H1 (cell line): ENCODE measurements at regions not wholly inside any gene's neighbourhood (a gene's known extent, or its start where the extent isn't known, plus 50 kb on each side); places are given as distances from the start of the nearest gene placed in this dataset.

Experiments
- CTCF ChIA-PET: fragments of 300-600 bp; sonication (Branson Sonifier 250); formaldehyde crosslinking; loops from one replicate; lab custom pipeline; 2021; ENCODE audit not compliant: partially characterized antibody; lab: Charles Lee
- POLR2A ChIA-PET: fragments of 300-600 bp; sonication (Branson Sonifier 250); formaldehyde crosslinking; loops from one replicate; lab custom pipeline; 2021; ENCODE audit warnings: inconsistent platforms; ENCODE audit not compliant: partially characterized antibody; lab: Charles Lee
- DNase-seq, 2 experiments: peaks; one replicate each; pipeline versions ENCODE4 v3.0.0 to v3.0.0-alpha.2; 2010 to 2022; ENCODE audit warnings: low spot score in 2 of 2, low read depth in 1 of 2, mixed read lengths in 1 of 2
- FAIRE-seq: peaks from 2 replicates; lab custom pipeline; 2011; peaks lifted over from hg19 to GRCh38; lab: Jason Lieb, UNC
- H2AFZ ChIP-seq: 2 replicates; pipeline ENCODE4 v1.8.1; 2012; ENCODE audit warnings: low read length, inconsistent platforms
- H2AK5ac ChIP-seq: 2 replicates; pipeline ENCODE4 v1.6.1; 2013; ENCODE audit warnings: low read depth, low read length
- H2BK120ac ChIP-seq: replicated peaks from 2 replicates; pipeline ENCODE3; 2013; ENCODE audit warnings: low read depth, low read length, inconsistent platforms
- H2BK12ac ChIP-seq: 2 replicates; pipeline ENCODE4 v1.6.1; 2013; ENCODE audit warnings: low read depth, low read length
- H2BK15ac ChIP-seq: 2 replicates; pipeline ENCODE4 v1.6.1; 2013; ENCODE audit warnings: low read length
- H2BK20ac ChIP-seq: 2 replicates; pipeline ENCODE4 v1.6.1; 2013; ENCODE audit warnings: low read length
- H2BK5ac ChIP-seq: 2 replicates; pipeline ENCODE4 v1.6.1; 2013; ENCODE audit warnings: low read depth, low read length
- H3K14ac ChIP-seq: 2 replicates; pipeline ENCODE4 v1.6.1; 2013; ENCODE audit warnings: inconsistent platforms; ENCODE audit not compliant: insufficient read length
- H3K18ac ChIP-seq: 2 replicates; pipeline ENCODE4 v1.6.1; 2013; ENCODE audit warnings: low read length; ENCODE audit errors: extremely low read depth
- H3K23ac ChIP-seq: 2 replicates; pipeline ENCODE4 v1.6.1; 2013; ENCODE audit warnings: inconsistent platforms; ENCODE audit not compliant: insufficient read length
- H3K23me2 ChIP-seq: 2 replicates; pipeline ENCODE4 v1.6.1; 2013; ENCODE audit warnings: low read depth, low read length
- H3K27ac ChIP-seq: 2 replicates; pipeline ENCODE4 v1.6.1; 2011; ENCODE audit warnings: low read depth, low read length, inconsistent platforms
- H3K27me3 ChIP-seq, 4 experiments: replicated peaks in 1 of 4; 1 replicate in 1 of 4; 2 replicates in 3 of 4; pipeline versions ENCODE4 v1.6.1 to v1.8.1; 2011 to 2013; ENCODE audit warnings: low read length in 3 of 4, mild to moderate bottlenecking in 3 of 4, inconsistent platforms in 2 of 4, mixed read lengths in 2 of 4, moderate library complexity in 1 of 4; ENCODE audit not compliant: control insufficient read depth in 3 of 4, insufficient read depth in 3 of 4; ENCODE audit errors: extremely low read depth in 1 of 4
- H3K36me3 ChIP-seq, 4 experiments: 2 replicates each; pipeline versions ENCODE4 v1.6.1 to v1.8.1; 2011 to 2013; ENCODE audit warnings: mild to moderate bottlenecking in 4 of 4, low read length in 3 of 4, moderate library complexity in 2 of 4, control low read depth in 1 of 4, inconsistent platforms in 1 of 4; ENCODE audit not compliant: insufficient read depth in 4 of 4, control insufficient read depth in 2 of 4
- H3K4ac ChIP-seq: replicated peaks from 2 replicates; pipeline ENCODE3; 2013; ENCODE audit warnings: low read length, low read depth, mixed read lengths, inconsistent platforms; ENCODE audit not compliant: insufficient read length
- H3K4me1 ChIP-seq, 4 experiments: replicated peaks in 1 of 4; 1 replicate in 1 of 4; 2 replicates in 3 of 4; pipeline versions ENCODE4 v1.6.1 to v1.8.1; 2011 to 2013; ENCODE audit warnings: low read length in 3 of 4, inconsistent platforms in 2 of 4, mixed read lengths in 1 of 4; ENCODE audit not compliant: insufficient read depth in 4 of 4, control insufficient read depth in 3 of 4
- H3K4me2 ChIP-seq, 2 experiments: 2 replicates each; pipeline versions ENCODE4 v1.6.1 to v1.8.1; 2011 to 2013; ENCODE audit warnings: low read depth in 2 of 2, low read length in 2 of 2, control low read depth in 1 of 2, inconsistent platforms in 1 of 2, mild to moderate bottlenecking in 1 of 2; ENCODE audit not compliant: insufficient read depth in 1 of 2
- H3K4me3 ChIP-seq, 4 experiments: fragments of 200-600, 300-600 bp in 1 of 4; sonication (generic), shearing (Covaris generic), sonication (Bioruptor Twin) in 1 of 4; 2 replicates each; pipeline versions ENCODE4 v1.5.1 to v1.8.1; 2011 to 2016; ENCODE audit warnings: low read length in 4 of 4, low read depth in 3 of 4, control low read depth in 2 of 4, inconsistent platforms in 2 of 4, mild to moderate bottlenecking in 2 of 4, mixed read lengths in 1 of 4, moderate library complexity in 1 of 4; ENCODE audit not compliant: insufficient read depth in 2 of 4; ENCODE audit errors: extremely low read depth in 1 of 4
- H3K56ac ChIP-seq: replicated peaks from 2 replicates; pipeline ENCODE3; 2013; ENCODE audit warnings: low read depth, mild to moderate bottlenecking, mixed read lengths, low read length, inconsistent platforms; ENCODE audit not compliant: insufficient read length
- H3K79me1 ChIP-seq: 2 replicates; pipeline ENCODE4 v1.6.1; 2013; ENCODE audit warnings: low read depth, low read length, control low read depth
- H3K79me2 ChIP-seq, 2 experiments: 2 replicates each; pipeline versions ENCODE4 v1.6.1 to v1.8.1; 2012 to 2013; ENCODE audit warnings: low read length in 2 of 2, mild to moderate bottlenecking in 2 of 2, inconsistent platforms in 1 of 2; ENCODE audit not compliant: insufficient read depth in 2 of 2, control insufficient read depth in 1 of 2
- H3K9ac ChIP-seq, 4 experiments: replicated peaks in 1 of 4; 1 replicate in 1 of 4; 2 replicates in 3 of 4; pipeline versions ENCODE4 v1.6.1 to v1.8.1; 2011 to 2013; ENCODE audit warnings: low read depth in 3 of 4, low read length in 3 of 4, control low read depth in 2 of 4, mild to moderate bottlenecking in 2 of 4, moderate library complexity in 2 of 4, inconsistent platforms in 1 of 4; ENCODE audit errors: extremely low read depth in 1 of 4
- H3K9me3 ChIP-seq, 2 experiments: 2 replicates each; pipeline versions ENCODE4 v1.6.1 to v1.8.1; 2012 to 2013; ENCODE audit warnings: mild to moderate bottlenecking in 2 of 2, moderate library complexity in 2 of 2, control low read depth in 1 of 2, inconsistent platforms in 1 of 2, low read depth in 1 of 2, low read length in 1 of 2, mixed read lengths in 1 of 2; ENCODE audit not compliant: insufficient read depth in 2 of 2
- H4K20me1 ChIP-seq, 2 experiments: replicated peaks in 1 of 2; 2 replicates each; pipeline versions ENCODE3 to v1.8.1; 2011 to 2013; ENCODE audit warnings: inconsistent platforms in 2 of 2, low read length in 2 of 2, mild to moderate bottlenecking in 1 of 2; ENCODE audit not compliant: insufficient read depth in 2 of 2, control insufficient read depth in 1 of 2
- H4K5ac ChIP-seq: 2 replicates; pipeline ENCODE4 v1.6.1; 2013; ENCODE audit warnings: low read length, low read depth, mixed read lengths, inconsistent platforms; ENCODE audit not compliant: insufficient read length
- H4K8ac ChIP-seq: 2 replicates; pipeline ENCODE4 v1.8.0; 2013; ENCODE audit warnings: mild to moderate bottlenecking, moderate library complexity, low read length, inconsistent platforms; ENCODE audit not compliant: insufficient read depth; ENCODE audit errors: extremely low read depth
- H4K91ac ChIP-seq: replicated peaks from 2 replicates; pipeline ENCODE3; 2013; ENCODE audit warnings: low read length, mixed read lengths, inconsistent platforms; ENCODE audit not compliant: insufficient read length
- BRCA1 ChIP-seq: IDR thresholded peaks from 2 replicates; pipeline ENCODE4 v1.6.1; 2012; ENCODE audit warnings: low read depth, low read length, improper control_type of control experiment
- CBX8 ChIP-seq: fragments of 300-800, 300-1000 bp; sonication (generic); IDR thresholded peaks from 2 replicates; pipeline ENCODE4 v1.7.1; 2016; ENCODE audit warnings: low read depth, low read length, borderline replicate concordance
- CTBP2 ChIP-seq: IDR thresholded peaks from 2 replicates; pipeline ENCODE4 v1.7.0; 2011; ENCODE audit warnings: borderline replicate concordance, mild to moderate bottlenecking, moderate library complexity, mixed read lengths, low read length; ENCODE audit not compliant: insufficient read depth, insufficient read length
- GABPA ChIP-seq: IDR thresholded peaks from 2 replicates; pipeline ENCODE4 v1.6.1; 2011; ENCODE audit warnings: mild to moderate bottlenecking, low read length, moderate library complexity, borderline replicate concordance; ENCODE audit not compliant: insufficient read depth
- HDAC6 ChIP-seq: IDR thresholded peaks from one replicate; pipeline ENCODE4 v1.7.1; 2012; ENCODE audit warnings: low read depth, mild to moderate bottlenecking, inconsistent platforms, low read length, moderate library complexity
- KDM1A ChIP-seq: fragments of 200-600, 300-600 bp; sonication (generic); IDR thresholded peaks from 2 replicates; pipeline ENCODE4 v1.7.1; 2016; ENCODE audit warnings: mild to moderate bottlenecking, low read length, borderline replicate concordance
- NANOG ChIP-seq: IDR thresholded peaks from 2 replicates; pipeline ENCODE4 v1.6.1; 2011; ENCODE audit warnings: low read length, low read depth, mild to moderate bottlenecking, inconsistent platforms; ENCODE audit not compliant: insufficient read depth, poor library complexity, severe bottlenecking
- PHF8 ChIP-seq: fragments of 200-600 bp; sonication (generic); conservative IDR thresholded peaks from 2 replicates; pipeline ENCODE4 v1.7.1; 2012; ENCODE audit warnings: low read depth, mild to moderate bottlenecking, inconsistent platforms, low read length, moderate library complexity
- SP2 ChIP-seq: IDR thresholded peaks from 2 replicates; pipeline ENCODE4 v1.6.1; 2012; ENCODE audit warnings: mild to moderate bottlenecking, low read length, inconsistent platforms
- YY1 ChIP-seq: IDR thresholded peaks from 2 replicates; pipeline ENCODE4 v1.6.1; 2011; ENCODE audit warnings: low read depth, mild to moderate bottlenecking, low read length
- WGBS, 2 experiments: shearing (Covaris generic) in 1 of 2; methylation state at CpG; one replicate each; pipeline versions ENCODE4 v1.1.6 to v1.1.7; 2013 to 2015; ENCODE audit warnings: low lambda C conversion rate in 2 of 2, mixed read lengths in 2 of 2, inconsistent platforms in 1 of 2, low coverage in 1 of 2, missing lambda C conversion rate in 1 of 2; ENCODE audit not compliant: insufficient replicate concordance in 2 of 2, insufficient coverage in 1 of 2, insufficient read length in 1 of 2; ENCODE audit errors: extremely low coverage in 1 of 2, missing lambda C conversion rate in 1 of 2; 5-methylcytosine and 5-hydroxymethylcytosine counted together
- TF ChIP-seq, protein P1 (sequence below): IDR thresholded peaks from 2 replicates; pipeline ENCODE4 v1.6.1; 2012; ENCODE audit warnings: low read length, inconsistent platforms
- TF ChIP-seq, protein P2 (sequence below): IDR thresholded peaks from 2 replicates; pipeline ENCODE4 v1.6.1; 2011; ENCODE audit warnings: low read depth, mild to moderate bottlenecking, low read length; ENCODE audit not compliant: insufficient read depth

DNA sequence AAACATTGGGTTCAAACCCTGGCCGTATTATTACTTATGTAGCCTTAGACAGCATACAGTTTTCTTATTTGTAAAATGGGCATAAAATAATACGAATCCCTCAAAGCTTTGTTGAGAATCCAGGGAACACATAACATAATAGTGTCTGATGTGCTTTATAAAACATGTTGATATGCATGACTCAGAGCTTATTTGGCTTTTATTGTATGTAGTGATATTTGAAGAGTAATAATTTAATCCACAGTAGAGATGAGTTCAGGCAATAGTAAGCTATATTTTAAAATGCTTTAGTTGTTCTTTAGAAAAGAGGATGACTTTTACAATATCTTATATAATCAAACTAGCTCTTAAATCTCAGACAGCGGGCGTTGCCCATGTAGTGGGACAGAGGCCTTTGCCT lies 176.4 kb downstream of the SIM1 start:
- POLR2A ChIA-PET = no interaction called here
- Histone ChIP-seq H2BK12ac (no peak overlapping the region), H3K56ac (no peak overlapping the region), H3K9me3 (no peaks in the 10 kb centered on the region), H4K5ac (no peak overlapping the region), H2AK5ac (no peak overlapping the region), H3K18ac (no peak overlapping the region), H3K4ac (no peak overlapping the region), H4K20me1 (no peaks in the 10 kb centered on the region), H2BK120ac (no peak overlapping the region), H2BK15ac (no peak overlapping the region), H3K79me1 (no peaks in the 10 kb centered on the region), H4K8ac (no peak overlapping the region), H3K27ac (no peak overlapping the region), H3K36me3 (no peaks in the 10 kb centered on the region), H3K4me2 (no peak overlapping the region), H3K79me2 (no peaks in the 10 kb centered on the region), H3K27me3 (no peaks in the 10 kb centered on the region), H3K14ac (no peak overlapping the region), H3K23ac (no peak overlapping the region), H3K9ac (no peak overlapping the region), H3K23me2 (no peaks in the 10 kb centered on the region), H3K4me1 (no peaks in the 10 kb centered on the region), H4K91ac (no peak overlapping the region), H2BK5ac (no peak overlapping the region), H2AFZ (no peak overlapping the region), H2BK20ac (no peak overlapping the region), H3K4me3 (no peak overlapping the region)
- no peak for FAIRE-seq
- DNase-seq = no peak
- WGBS, 2 experiments = 86% methylated on average over 4 of the region's 4 CpGs; no CpG with 5 or more reads in 1 of the 2 experiments
- CTCF ChIA-PET = interaction anchor here (0.8 to 2.2 kb wide), 5 partner anchors 9 to 181 kb away, joined by 3 to 5 read pairs (median 4); no protein-coding TSS in a partner anchor
- TF ChIP-seq GABPA (no peak), HDAC6 (no peak), YY1 (no peak), CTBP2 (no peak), PHF8 (no peak), NANOG (no peak), CBX8 (no peak), KDM1A (no peak), SP2 (no peak), BRCA1 (no peak)
- TF ChIP-seq, protein P1, sequence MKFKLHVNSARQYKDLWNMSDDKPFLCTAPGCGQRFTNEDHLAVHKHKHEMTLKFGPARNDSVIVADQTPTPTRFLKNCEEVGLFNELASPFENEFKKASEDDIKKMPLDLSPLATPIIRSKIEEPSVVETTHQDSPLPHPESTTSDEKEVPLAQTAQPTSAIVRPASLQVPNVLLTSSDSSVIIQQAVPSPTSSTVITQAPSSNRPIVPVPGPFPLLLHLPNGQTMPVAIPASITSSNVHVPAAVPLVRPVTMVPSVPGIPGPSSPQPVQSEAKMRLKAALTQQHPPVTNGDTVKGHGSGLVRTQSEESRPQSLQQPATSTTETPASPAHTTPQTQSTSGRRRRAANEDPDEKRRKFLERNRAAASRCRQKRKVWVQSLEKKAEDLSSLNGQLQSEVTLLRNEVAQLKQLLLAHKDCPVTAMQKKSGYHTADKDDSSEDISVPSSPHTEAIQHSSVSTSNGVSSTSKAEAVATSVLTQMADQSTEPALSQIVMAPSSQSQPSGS = no peak
- TF ChIP-seq, protein P2, sequence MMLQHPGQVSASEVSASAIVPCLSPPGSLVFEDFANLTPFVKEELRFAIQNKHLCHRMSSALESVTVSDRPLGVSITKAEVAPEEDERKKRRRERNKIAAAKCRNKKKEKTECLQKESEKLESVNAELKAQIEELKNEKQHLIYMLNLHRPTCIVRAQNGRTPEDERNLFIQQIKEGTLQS = no peak
